IMR-90 (cell line): ENCODE measurements at regions not wholly inside any gene's neighbourhood (a gene's known extent, or its start where the extent isn't known, plus 50 kb on each side); places are given as distances from the start of the nearest gene placed in this dataset.

Experiments
- ATAC-seq: fragments of 200-7000 bp; cut with Tn5 transposase; 2 replicates; pipeline ENCODE4 v1.9.1; 2020; ENCODE audit warnings: low read depth, mild to moderate bottlenecking, moderate library complexity
- BruUV-seq: library from RNA; stranded (reverse); fragments of 400-500 nt; replicated peaks from 2 replicates; lab custom pipeline; 2021; lab: Mats Ljungman, UMichigan
- CTCF ChIA-PET: fragments of 300-600 bp; formaldehyde crosslinking; extraction: SDS; loops from one replicate; lab custom pipeline; 2021; ENCODE audit warnings: antibody characterized with exemption; lab: Yijun Ruan, JAX
- POLR2A ChIA-PET: fragments of 300-600 bp; sonication (Branson Sonifier 250); formaldehyde crosslinking; loops from one replicate; lab custom pipeline; 2022; ENCODE audit warnings: antibody characterized with exemption; ENCODE audit not compliant: unreplicated experiment; lab: Charles Lee
- DNase-seq: peaks from one replicate; pipeline ENCODE4 v3.0.0; 2013
- H2AFZ ChIP-seq: replicated peaks from 2 replicates; pipeline ENCODE3; 2013; ENCODE audit warnings: low read length, mild to moderate bottlenecking; ENCODE audit not compliant: poor library complexity
- H2AK5ac ChIP-seq: 2 replicates; pipeline ENCODE4 v1.6.1; 2013; ENCODE audit warnings: low read depth, low read length, inconsistent platforms
- H2AK9ac ChIP-seq: replicated peaks from 2 replicates; pipeline ENCODE3; 2013; ENCODE audit warnings: mild to moderate bottlenecking, low read depth, low read length, moderate library complexity; ENCODE audit not compliant: poor library complexity
- H2BK120ac ChIP-seq: 2 replicates; pipeline ENCODE4 v1.6.1; 2013; ENCODE audit warnings: low read depth, low read length, inconsistent platforms
- H2BK15ac ChIP-seq: 3 replicates; pipeline ENCODE4 v1.6.1; 2013; ENCODE audit warnings: low read depth, low read length, inconsistent platforms
- H2BK20ac ChIP-seq: 2 replicates; pipeline ENCODE4 v1.6.1; 2013; ENCODE audit warnings: low read depth, mild to moderate bottlenecking, inconsistent platforms, low read length, moderate library complexity
- H2BK5ac ChIP-seq: 2 replicates; pipeline ENCODE4 v1.6.1; 2013; ENCODE audit warnings: mild to moderate bottlenecking, low read depth, low read length, inconsistent platforms; ENCODE audit not compliant: poor library complexity, severe bottlenecking
- H3K14ac ChIP-seq: replicated peaks from 2 replicates; pipeline ENCODE4 v1.6.1; 2013; ENCODE audit warnings: low read depth, low read length, inconsistent platforms
- H3K18ac ChIP-seq: 2 replicates; pipeline ENCODE4 v1.6.1; 2013; ENCODE audit warnings: low read depth, low read length, control low read depth
- H3K23ac ChIP-seq: 2 replicates; pipeline ENCODE4 v1.6.1; 2013; ENCODE audit warnings: low read depth, low read length, inconsistent platforms
- H3K27ac ChIP-seq: 2 replicates; pipeline ENCODE4 v1.5.1; 2013; ENCODE audit warnings: mild to moderate bottlenecking, control low read depth, low read length; ENCODE audit not compliant: insufficient read depth
- H3K27me3 ChIP-seq: 2 replicates; pipeline ENCODE4 v1.6.1; 2013; ENCODE audit warnings: low read length; ENCODE audit not compliant: control insufficient read depth, insufficient read depth
- H3K36me3 ChIP-seq: 2 replicates; pipeline ENCODE4 v1.6.1; 2013; ENCODE audit warnings: low read length, mixed read lengths; ENCODE audit not compliant: control insufficient read depth, insufficient read depth
- H3K4ac ChIP-seq: 2 replicates; pipeline ENCODE4 v1.6.1; 2013; ENCODE audit warnings: low read depth, low read length, inconsistent platforms
- H3K4me1 ChIP-seq: 2 replicates; pipeline ENCODE4 v1.6.1; 2013; ENCODE audit warnings: low read length, mixed read lengths; ENCODE audit not compliant: control insufficient read depth, insufficient read depth
- H3K4me2 ChIP-seq: 2 replicates; pipeline ENCODE4 v1.6.1; 2013; ENCODE audit warnings: low read depth, mild to moderate bottlenecking, control low read depth, low read length, moderate library complexity
- H3K4me3 ChIP-seq: 2 replicates; pipeline ENCODE4 v1.5.1; 2013; ENCODE audit warnings: low read depth, mild to moderate bottlenecking, control low read depth, low read length, moderate library complexity; ENCODE audit not compliant: insufficient read depth
- H3K56ac ChIP-seq: 2 replicates; pipeline ENCODE4 v1.6.1; 2013; ENCODE audit warnings: low read length, inconsistent platforms; ENCODE audit not compliant: insufficient read depth; ENCODE audit errors: extremely low read depth
- H3K79me1 ChIP-seq, 2 experiments: 2 replicates each; pipeline ENCODE4 v1.6.1; 2013; ENCODE audit warnings: low read length in 2 of 2, inconsistent platforms in 1 of 2, low read depth in 1 of 2
- H3K9ac ChIP-seq: 2 replicates; pipeline ENCODE4 v1.6.1; 2013; ENCODE audit warnings: low read depth, low read length, control low read depth
- H3K9me1 ChIP-seq: 2 replicates; pipeline ENCODE4 v1.6.1; 2013; ENCODE audit warnings: low read length, inconsistent platforms; ENCODE audit not compliant: insufficient read depth
- H3K9me3 ChIP-seq: 2 replicates; pipeline ENCODE4 v1.6.1; 2013; ENCODE audit warnings: low read length; ENCODE audit not compliant: control insufficient read depth, insufficient read depth
- H4K20me1 ChIP-seq: 2 replicates; pipeline ENCODE4 v1.6.1; 2013; ENCODE audit warnings: low read length, inconsistent platforms; ENCODE audit not compliant: insufficient read depth
- H4K5ac ChIP-seq: 2 replicates; pipeline ENCODE4 v1.6.1; 2013; ENCODE audit warnings: mild to moderate bottlenecking, low read depth, low read length, control low read depth
- H4K8ac ChIP-seq, 2 experiments: 2 replicates each; pipeline ENCODE4 v1.6.1; 2013; ENCODE audit warnings: low read depth in 2 of 2, low read length in 2 of 2, control low read depth in 1 of 2, inconsistent platforms in 1 of 2
- H4K91ac ChIP-seq: 2 replicates; pipeline ENCODE4 v1.6.1; 2013; ENCODE audit warnings: low read depth, low read length, inconsistent platforms; ENCODE audit not compliant: insufficient read depth
- BHLHE40 ChIP-seq: fragments of 150-350 bp; IDR thresholded peaks from 2 replicates; pipeline ENCODE4 v1.6.1; 2016; ENCODE audit warnings: mild to moderate bottlenecking, low read depth, low read length
- CTCF ChIP-seq: conservative IDR thresholded peaks from 2 replicates; pipeline ENCODE4 v1.5.1; 2012; ENCODE audit warnings: mild to moderate bottlenecking, low read depth, low read length, improper control_type of control experiment
- MAZ ChIP-seq: IDR thresholded peaks from 2 replicates; pipeline ENCODE4 v1.6.1; 2012; ENCODE audit warnings: low read depth, mild to moderate bottlenecking, low read length, improper control_type of control experiment, moderate library complexity, borderline replicate concordance
- MXI1 ChIP-seq: IDR thresholded peaks from 2 replicates; pipeline ENCODE4 v1.6.1; 2012; ENCODE audit warnings: low read depth, mild to moderate bottlenecking, low read length, moderate library complexity, borderline replicate concordance
- POLR2A ChIP-seq: IDR thresholded peaks from 2 replicates; pipeline ENCODE4 v1.6.1; 2012; ENCODE audit warnings: mild to moderate bottlenecking, low read depth, low read length
- RCOR1 ChIP-seq: IDR thresholded peaks from 2 replicates; pipeline ENCODE4 v1.6.1; 2012; ENCODE audit warnings: mild to moderate bottlenecking, low read length, improper control_type of control experiment; ENCODE audit not compliant: insufficient replicate concordance
- USF2 ChIP-seq: fragments of 150-350 bp; IDR thresholded peaks from 2 replicates; pipeline ENCODE4 v1.6.1; 2017; ENCODE audit warnings: mild to moderate bottlenecking, antibody characterized with exemption, low read length, low read depth
- WGBS, 2 experiments: methylation state at CpG; one replicate each; pipeline versions ENCODE4 v1.1.5 to v1.1.7; 2013; ENCODE audit warnings: missing lambda C conversion rate in 2 of 2; ENCODE audit not compliant: insufficient read length in 1 of 2; ENCODE audit errors: extremely low coverage in 2 of 2; 5-methylcytosine and 5-hydroxymethylcytosine counted together
- dilution Hi-C: fragments of 300-500 bp; cut with HindIII; formaldehyde crosslinking; loops from one replicate; pipeline ENCODE4 v1.14.3; 2018; ENCODE audit warnings: low sequenced_read_pairs; ENCODE audit not compliant: unreplicated experiment
- in situ Hi-C: fragments of 300-500 bp; cut with MboI; formaldehyde crosslinking; loops from 3 replicates; pipeline ENCODE4 v1.14.3; 2019; ENCODE audit warnings: low sequenced_read_pairs, inconsistent platforms, mixed read lengths
- intact Hi-C: fragments of 100-400 bp; cut with micrococcal nuclease; formaldehyde crosslinking; loops from 2 replicates; pipeline ENCODE4 v1.10.0; 2022

GRCh38 chr18:73908323-73908722, 239.3 kb downstream of the FBXO15 start:
- BruUV-seq: no TSS peak

More at GRCh38 chr18:73908323-73908722, 239.3 kb downstream of the FBXO15 start:
- no peaks in the 10 kb centered on the region for H4K20me1 ChIP-seq
- dilution Hi-C loops (no loop called here), in situ Hi-C loops (no loop called here), intact Hi-C loops (no loop called here)
- no peak overlapping the region for H3K4ac ChIP-seq
- H3K4me1 ChIP-seq: no peaks in the 10 kb centered on the region
- no peak overlapping the region for H3K23ac ChIP-seq
- H2AFZ ChIP-seq: no peak overlapping the region
- peak; percentile 52 for DNase-seq
- peak; percentile 88 for ATAC-seq
- no peaks in the 10 kb centered on the region for H3K79me1 ChIP-seq
- H4K91ac ChIP-seq: no peak overlapping the region
- H2BK120ac ChIP-seq: no peak overlapping the region
- H2BK20ac ChIP-seq: no peak overlapping the region
- H3K4me2 ChIP-seq: no peak overlapping the region
- POLR2A ChIA-PET: no interaction called here
- no peak overlapping the region for H3K27ac ChIP-seq
- TF ChIP-seq MXI1: 0 out of 2 replicates have a peak, but pooled peaks have one; percentile 34
- TF ChIP-seq POLR2A: no peak
- TF ChIP-seq RCOR1: no peak
- TF ChIP-seq MAZ: no peak
- TF ChIP-seq CTCF: no peak
- no peak for TF ChIP-seq BHLHE40
- no peak for TF ChIP-seq USF2
- no peak overlapping the region for H3K56ac ChIP-seq
- no peak overlapping the region for H3K4me3 ChIP-seq
- H4K5ac ChIP-seq: no peak overlapping the region
- H3K9me3 ChIP-seq: no peaks in the 10 kb centered on the region
- no peak overlapping the region for H4K8ac ChIP-seq
- H3K27me3 ChIP-seq: peaks cover 7% of the 10 kb centered on the region; the same call in 1 of the 2 replicates
- no peak overlapping the region for H3K9ac ChIP-seq
- no peaks in the 10 kb centered on the region for H3K36me3 ChIP-seq
- no peak overlapping the region for H3K14ac ChIP-seq
- no peak overlapping the region for H2AK9ac ChIP-seq
- H2AK5ac ChIP-seq: no peak overlapping the region
- H2BK15ac ChIP-seq: no peak overlapping the region
- H3K18ac ChIP-seq: no peak overlapping the region
- 19% methylated on average over 3 of the region's 5 CpGs; no CpG with 5 or more reads in 1 of the 2 experiments for WGBS, 2 experiments
- CTCF ChIA-PET: interaction anchor here (0.7 to 0.8 kb wide), 2 partner anchors 10 to 12 kb away, joined by 4 to 7 read pairs; no protein-coding TSS in a partner anchor
- no peak overlapping the region for H2BK5ac ChIP-seq
- no peaks in the 10 kb centered on the region for H3K9me1 ChIP-seq
